ENCODE measurements at regions not wholly inside any gene's neighbourhood (a gene's known extent, or its start where the extent isn't known, plus 50 kb on each side); places are given as distances from the start of the nearest gene placed in this dataset.

- no peak overlapping the region for H3K27ac ChIP-seq
- H3K4me3 ChIP-seq, result no peak overlapping the region
- DNase-seq (ENCODE audit: low spot score), result no peak
- no peak for TF ChIP-seq CTCF (IDR thresholded peaks at IDR 0.05)
Measured at GRCh38 chr2:29974086-29974485, 52.7 kb upstream of the ALK start.

- Histone ChIP-seq H3K27ac (no peak overlapping the region), H3K4me3 (no peak overlapping the region)
- peak; percentile 12 for DNase-seq (ENCODE audit: low spot score)
- no peak for TF ChIP-seq CTCF (IDR thresholded peaks at IDR 0.05)
Measured at GRCh38 chr2:29977284-29977683, 55.9 kb upstream of the ALK start.

- TF ChIP-seq CTCF (IDR thresholded peaks at IDR 0.05), result no peak
- Histone ChIP-seq H3K4me3 (no peak overlapping the region), H3K27ac (no peak overlapping the region)
- no peak for DNase-seq (ENCODE audit: low spot score)
Measured at GRCh38 chr2:29981402-29981801, 60.0 kb upstream of the ALK start.

GRCh38 chr2:29983308-29983707 lies 61.9 kb upstream of the ALK start:
- peak; percentile 9 for DNase-seq (ENCODE audit: low spot score)
- Histone ChIP-seq H3K4me3 (no peak overlapping the region), H3K27ac (no peak overlapping the region)
- no peak for TF ChIP-seq CTCF (IDR thresholded peaks at IDR 0.05)

- Histone ChIP-seq H3K4me3 (no peak overlapping the region), H3K27ac (no peak overlapping the region)
- peak; percentile 3 for DNase-seq (ENCODE audit: low spot score)
- no peak for TF ChIP-seq CTCF (IDR thresholded peaks at IDR 0.05)
Measured at GRCh38 chr2:29987146-29987545, 65.8 kb upstream of the ALK start.

GRCh38 chr2:29990129-29990528 lies 68.7 kb upstream of the ALK start:
- Histone ChIP-seq H3K4me3 (no peak overlapping the region), H3K27ac (no peak overlapping the region)
- no peak for DNase-seq (ENCODE audit: low spot score)
- no peak for TF ChIP-seq CTCF (IDR thresholded peaks at IDR 0.05)

GRCh38 chr2:29991086-29991485 lies 69.7 kb upstream of the ALK start:
- H3K4me3 ChIP-seq, result no peak overlapping the region
- DNase-seq (ENCODE audit: low spot score), result no peak
- no peak overlapping the region for H3K27ac ChIP-seq
- TF ChIP-seq CTCF (IDR thresholded peaks at IDR 0.05), result no peak

Data from coronary artery (tissue), 2 donors.